Tibial nerve (tissue), 4 donors: ENCODE measurements at regions not wholly inside any gene's neighbourhood (a gene's known extent, or its start where the extent isn't known, plus 50 kb on each side); places are given as distances from the start of the nearest gene placed in this dataset.

Experiments used
- DNase-seq, 2 donors: peaks; one replicate each; pipeline ENCODE4 v3.0.0-alpha.2; 2019; ENCODE audit warnings: low spot score in 2 of 2
- H3K27ac ChIP-seq, 4 donors: fragments of 200-600 bp; sonication (generic) in 3 of 4; one replicate each; pipeline ENCODE4 v1.5.1; 2017 to 2019; ENCODE audit warnings: mild to moderate bottlenecking in 1 of 4
- H3K27me3 ChIP-seq, 2 donors: fragments of 200-600 bp; sonication (generic) in 1 of 2; one replicate each; pipeline versions ENCODE4 v1.5.1 to v1.6.0; 2017 to 2019
- H3K36me3 ChIP-seq, 3 donors: fragments of 200-600 bp; sonication (generic); one replicate each; pipeline ENCODE4 v1.5.1; 2018 to 2019
- H3K4me1 ChIP-seq, 4 donors: fragments of 200-600 bp; sonication (generic) in 3 of 4; one replicate each; pipeline ENCODE4 v1.5.1; 2017 to 2019
- H3K4me3 ChIP-seq, 4 donors: fragments of 200-600 bp; sonication (generic) in 3 of 4; one replicate each; pipeline ENCODE4 v1.5.1; 2017 to 2019; ENCODE audit warnings: mild to moderate bottlenecking in 1 of 4, moderate library complexity in 1 of 4
- H3K9me3 ChIP-seq, 4 donors: fragments of 200-600 bp; sonication (generic) in 3 of 4; one replicate each; pipeline ENCODE4 v1.5.1; 2017 to 2019
- EP300 ChIP-seq, 2 donors: sonication (generic); formaldehyde crosslinking; IDR thresholded peaks; one replicate each; pipeline ENCODE4 v1.6.1; 2017; ENCODE audit warnings: antibody characterized with exemption in 2 of 2, mild to moderate bottlenecking in 1 of 2
- POLR2A ChIP-seq, 2 donors: fragments of 450-650 bp; IDR thresholded peaks; one replicate each; pipeline ENCODE4 v1.6.1; 2017; ENCODE audit warnings: antibody characterized with exemption in 2 of 2, mild to moderate bottlenecking in 2 of 2, moderate library complexity in 2 of 2
- WGBS, 2 donors: methylation state at CpG; one replicate each; pipeline ENCODE4 v1.1.5; 2018; 5-methylcytosine and 5-hydroxymethylcytosine counted together
- TF ChIP-seq, protein P1 (sequence below), 5 experiments: fragments of 200-600 bp in 3 of 5; fragments of 450-650 bp in 2 of 5; sonication (generic) in 3 of 5; IDR thresholded peaks; one replicate each; pipeline ENCODE4 v1.5.1; 2016 to 2019; ENCODE audit warnings: antibody characterized with exemption in 5 of 5, mild to moderate bottlenecking in 3 of 5, moderate library complexity in 2 of 5

DNA sequence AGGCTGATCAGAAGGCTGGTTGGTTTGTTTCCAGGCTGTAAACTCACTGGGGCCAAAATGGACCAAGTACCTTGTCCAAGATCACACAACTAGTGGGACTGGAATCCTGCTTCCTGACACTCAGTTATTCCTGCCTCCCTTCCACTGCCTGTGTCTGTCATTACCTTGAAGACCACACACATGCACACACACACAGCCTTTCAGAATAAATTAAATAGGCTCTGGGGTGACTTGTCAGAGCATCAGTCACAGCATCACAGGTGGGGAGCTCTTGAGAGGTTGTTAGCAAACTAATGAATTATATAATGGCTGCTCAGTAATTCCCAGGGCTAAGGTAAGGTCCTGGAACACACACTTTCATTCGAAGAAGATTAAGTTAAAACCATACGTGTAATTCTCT, 231.8 kb downstream of the UACA start:
- no peak for DNase-seq
- 77 to 78% methylated on average over 2 of the region's 2 CpGs for WGBS, 2 donors
- no peak for TF ChIP-seq EP300 (IDR thresholded peaks at IDR 0.05)
- no peak for TF ChIP-seq POLR2A (IDR thresholded peaks at IDR 0.05)
- TF ChIP-seq, protein P1, sequence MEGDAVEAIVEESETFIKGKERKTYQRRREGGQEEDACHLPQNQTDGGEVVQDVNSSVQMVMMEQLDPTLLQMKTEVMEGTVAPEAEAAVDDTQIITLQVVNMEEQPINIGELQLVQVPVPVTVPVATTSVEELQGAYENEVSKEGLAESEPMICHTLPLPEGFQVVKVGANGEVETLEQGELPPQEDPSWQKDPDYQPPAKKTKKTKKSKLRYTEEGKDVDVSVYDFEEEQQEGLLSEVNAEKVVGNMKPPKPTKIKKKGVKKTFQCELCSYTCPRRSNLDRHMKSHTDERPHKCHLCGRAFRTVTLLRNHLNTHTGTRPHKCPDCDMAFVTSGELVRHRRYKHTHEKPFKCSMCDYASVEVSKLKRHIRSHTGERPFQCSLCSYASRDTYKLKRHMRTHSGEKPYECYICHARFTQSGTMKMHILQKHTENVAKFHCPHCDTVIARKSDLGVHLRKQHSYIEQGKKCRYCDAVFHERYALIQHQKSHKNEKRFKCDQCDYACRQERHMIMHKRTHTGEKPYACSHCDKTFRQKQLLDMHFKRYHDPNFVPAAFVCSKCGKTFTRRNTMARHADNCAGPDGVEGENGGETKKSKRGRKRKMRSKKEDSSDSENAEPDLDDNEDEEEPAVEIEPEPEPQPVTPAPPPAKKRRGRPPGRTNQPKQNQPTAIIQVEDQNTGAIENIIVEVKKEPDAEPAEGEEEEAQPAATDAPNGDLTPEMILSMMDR (IDR thresholded peaks at IDR 0.05) = no peak
- no peaks in the 10 kb centered on the region for H3K9me3 ChIP-seq
- H3K27me3 ChIP-seq = no peaks in the 10 kb centered on the region
- no peaks in the 10 kb centered on the region for H3K36me3 ChIP-seq
- peaks cover 0 to 18% (median 2%) of the 10 kb centered on the region in 4 donors for H3K4me1 ChIP-seq
- no peak overlapping the region for H3K4me3 ChIP-seq
- H3K27ac ChIP-seq = no peak overlapping the region

DNA sequence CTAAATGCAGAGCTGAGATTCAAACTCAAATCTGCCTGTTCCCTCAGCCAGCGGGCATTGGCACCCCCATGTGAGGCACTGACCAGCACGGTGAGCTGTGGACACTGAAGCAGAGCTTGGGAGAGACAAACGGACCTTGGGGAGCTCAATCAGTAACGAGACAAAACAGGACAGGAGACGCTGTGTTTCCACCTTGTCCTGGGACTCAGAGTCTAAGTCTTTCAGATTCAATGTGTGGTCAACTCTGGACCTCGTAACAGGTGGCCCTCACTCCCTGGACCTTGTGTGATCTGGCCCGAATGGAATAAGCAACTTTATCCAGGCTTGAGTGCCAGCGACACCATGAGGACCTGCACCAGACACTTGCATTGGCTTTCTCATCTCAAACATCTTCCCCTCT, 232.5 kb downstream of the UACA start:
- DNase-seq = no peak
- Histone ChIP-seq H3K4me1 (peaks cover 0 to 25% (median 2%) of the 10 kb centered on the region in 4 donors), H3K27ac (no peak overlapping the region), H3K36me3 (no peaks in the 10 kb centered on the region), H3K4me3 (no peak overlapping the region), H3K27me3 (no peaks in the 10 kb centered on the region), H3K9me3 (no peaks in the 10 kb centered on the region)
- TF ChIP-seq POLR2A (IDR thresholded peaks at IDR 0.05) = no peak
- TF ChIP-seq EP300 (IDR thresholded peaks at IDR 0.05) = no peak
- TF ChIP-seq, protein P1 (IDR thresholded peaks at IDR 0.05) = no peak
- WGBS, 2 donors = 91% methylated on average over 8 of the region's 8 CpGs

DNA sequence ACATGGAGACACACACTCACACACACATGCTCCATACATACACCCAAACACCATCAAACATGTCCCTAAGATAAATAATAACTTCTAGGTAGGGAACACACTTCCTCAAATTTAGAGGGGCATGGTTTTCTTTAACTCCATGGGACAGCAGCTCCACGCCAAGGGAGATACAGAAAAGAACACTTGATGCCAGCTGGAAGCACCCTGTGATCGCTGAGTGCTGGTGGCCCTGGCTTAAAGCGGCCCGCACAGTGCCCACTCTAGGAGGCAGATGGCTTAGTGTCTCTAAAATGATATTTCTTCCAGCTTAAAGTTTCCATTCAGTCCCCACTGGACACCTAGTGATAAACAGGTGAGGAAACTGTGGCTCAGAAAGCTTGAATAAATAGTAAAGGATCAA, 232.9 kb downstream of the UACA start:
- Histone ChIP-seq H3K36me3 (no peaks in the 10 kb centered on the region), H3K4me3 (no peak overlapping the region), H3K27me3 (no peaks in the 10 kb centered on the region), H3K9me3 (no peaks in the 10 kb centered on the region), H3K4me1 (peaks cover 0 to 24% (median under 1%) of the 10 kb centered on the region in 4 donors), H3K27ac (no peak overlapping the region)
- TF ChIP-seq, protein P1 (IDR thresholded peaks at IDR 0.05) = no peak
- TF ChIP-seq POLR2A (IDR thresholded peaks at IDR 0.05) (no peak), EP300 (IDR thresholded peaks at IDR 0.05) (no peak)
- WGBS, 2 donors = 82 to 95% methylated on average over 4 of the region's 4 CpGs
- DNase-seq = no peak

DNA sequence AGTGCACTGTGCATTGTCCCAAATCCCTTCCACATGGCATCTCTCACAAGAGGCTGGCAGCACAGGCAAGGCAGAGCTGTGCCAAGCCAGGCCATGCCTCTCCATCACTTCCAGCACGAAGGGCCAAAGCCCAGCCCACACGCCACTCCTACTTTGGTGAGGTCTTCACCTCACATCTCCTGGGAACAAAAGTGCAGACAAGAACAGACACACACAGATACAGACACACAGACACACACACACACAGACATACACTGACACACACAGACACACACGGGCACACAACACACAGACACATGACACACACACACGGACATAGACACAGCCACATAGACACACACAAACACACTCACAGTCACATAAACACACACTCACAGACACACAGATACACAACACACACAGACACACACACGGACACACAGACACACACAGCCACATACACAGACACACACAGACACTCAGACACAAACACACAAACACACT, 233.3 kb downstream of the UACA start:
- WGBS, 2 donors = 75 to 78% methylated on average over 5 of the region's 5 CpGs
- TF ChIP-seq POLR2A (IDR thresholded peaks at IDR 0.05) (no peak), EP300 (IDR thresholded peaks at IDR 0.05) (no peak)
- TF ChIP-seq, protein P1 (IDR thresholded peaks at IDR 0.05) = no peak
- H3K9me3 ChIP-seq = no peaks in the 10 kb centered on the region
- H3K36me3 ChIP-seq = no peaks in the 10 kb centered on the region
- peaks cover 0 to 21% (median 0%) of the 10 kb centered on the region in 4 donors for H3K4me1 ChIP-seq
- H3K27ac ChIP-seq = no peak overlapping the region
- H3K27me3 ChIP-seq = no peaks in the 10 kb centered on the region
- no peak for DNase-seq
- no peak overlapping the region for H3K4me3 ChIP-seq

DNA sequence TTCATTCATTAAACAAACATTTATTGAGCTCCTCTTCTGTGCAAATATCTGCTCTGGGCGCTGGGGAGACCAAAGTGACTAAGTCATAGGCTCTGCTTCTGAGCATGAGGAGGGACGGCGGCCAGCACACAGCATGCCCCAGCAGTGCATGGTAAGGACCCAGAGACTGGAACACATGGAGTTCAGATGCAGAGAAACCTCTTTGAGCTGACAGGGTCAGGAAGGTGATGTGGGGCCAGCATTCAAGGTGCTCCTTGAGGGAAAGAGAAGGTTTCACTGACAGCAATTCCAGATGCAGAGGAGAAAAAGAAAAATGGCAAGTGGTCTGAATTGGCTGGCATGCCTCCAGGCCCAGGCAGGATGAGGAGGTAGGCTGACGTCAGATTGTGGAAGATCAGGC, 234.5 kb downstream of the UACA start:
- no peak for DNase-seq
- Histone ChIP-seq H3K27me3 (no peaks in the 10 kb centered on the region), H3K9me3 (no peaks in the 10 kb centered on the region), H3K36me3 (no peaks in the 10 kb centered on the region), H3K27ac (no peak overlapping the region), H3K4me1 (peaks cover 0 to 17% (median 0%) of the 10 kb centered on the region in 4 donors), H3K4me3 (no peak overlapping the region)
- 83 to 96% methylated on average over 4 of the region's 4 CpGs for WGBS, 2 donors
- TF ChIP-seq EP300 (IDR thresholded peaks at IDR 0.05) (no peak), POLR2A (IDR thresholded peaks at IDR 0.05) (no peak)
- TF ChIP-seq, protein P1 (IDR thresholded peaks at IDR 0.05) = no peak
